CD4-positive, alpha-beta T cell treated with Interleukin-15 for 4 hours (primary cell): ENCODE measurements at regions not wholly inside any gene's neighbourhood (a gene's known extent, or its start where the extent isn't known, plus 50 kb on each side); places are given as distances from the start of the nearest gene placed in this dataset.

ENCODE experiments used
- DNase-seq: peaks from one replicate; pipeline ENCODE4 v3.0.0-alpha.2; 2020; ENCODE audit warnings: low spot score

- no peak for DNase-seq
These were observed 1260.9 kb upstream of the C9orf72 start for GRCh38 chr9:28834156-28834555.

- DNase-seq, result no peak
These were observed 1266.6 kb upstream of the C9orf72 start for GRCh38 chr9:28839778-28840430.

DNA sequence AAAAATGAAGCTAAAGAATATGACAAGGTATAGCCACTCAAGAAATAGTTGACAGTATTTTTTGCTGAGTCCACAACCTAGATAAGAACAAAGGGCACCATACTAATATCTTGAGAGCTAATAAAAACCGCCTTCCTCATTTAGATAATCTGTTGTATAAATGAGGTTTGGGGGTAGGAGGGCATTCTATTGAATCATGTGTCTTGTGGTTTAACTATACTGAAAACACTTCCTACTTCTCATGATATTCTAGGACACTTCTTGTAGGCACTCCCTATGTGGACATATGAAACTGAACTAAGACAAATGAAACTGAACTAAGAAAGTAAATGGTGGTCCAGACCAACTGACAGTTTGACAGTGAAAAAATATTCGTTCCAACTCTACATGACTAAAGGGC, 1268.5 kb upstream of the C9orf72 start:
- DNase-seq, result no peak

DNA sequence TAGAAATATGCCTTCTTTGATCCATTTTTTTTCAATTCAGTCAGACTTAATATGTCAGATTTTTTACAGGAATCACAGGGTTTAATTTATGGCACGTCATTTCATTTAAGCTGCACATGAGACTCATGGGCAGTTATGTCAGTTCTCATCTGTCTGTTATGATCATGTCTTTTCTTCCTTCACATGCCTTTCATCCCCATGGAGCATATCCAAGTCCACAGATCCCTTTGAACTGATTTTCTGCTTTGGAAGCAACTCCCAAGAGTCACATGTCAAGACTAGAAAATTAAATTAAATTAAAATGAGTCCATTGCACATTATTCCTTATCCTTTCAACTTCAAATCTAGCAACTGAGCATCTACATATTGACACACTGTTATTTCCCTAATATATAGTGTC, 1274.0 kb upstream of the C9orf72 start:
- no peak for DNase-seq

GRCh38 chr9:28848671-28849070, 1275.4 kb upstream of the C9orf72 start:
- no peak for DNase-seq

GRCh38 chr9:28853477-28853876, 1280.2 kb upstream of the C9orf72 start:
- no peak for DNase-seq

DNA sequence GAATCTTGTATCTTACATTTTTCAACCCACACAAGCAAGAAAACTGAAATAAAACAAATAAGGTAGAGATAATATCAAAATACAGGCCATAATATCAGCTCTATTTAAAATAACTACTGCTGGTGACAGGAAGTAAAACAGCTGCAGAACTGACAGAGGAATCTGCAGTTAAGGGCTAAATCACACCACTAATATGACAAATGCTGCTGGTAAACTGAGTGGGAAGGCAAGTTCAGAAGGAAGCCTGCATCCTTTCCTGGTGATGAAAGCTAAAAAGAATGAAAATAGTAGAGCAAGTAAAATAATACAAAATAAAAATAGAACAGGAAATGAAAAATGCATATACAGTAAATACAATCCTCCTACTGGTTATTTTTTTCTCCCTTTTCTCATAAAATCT, 1293.7 kb upstream of the C9orf72 start:
- no peak for DNase-seq

- no peak for DNase-seq
These were observed 1295.1 kb upstream of the C9orf72 start for GRCh38 chr9:28868228-28868990.

DNA sequence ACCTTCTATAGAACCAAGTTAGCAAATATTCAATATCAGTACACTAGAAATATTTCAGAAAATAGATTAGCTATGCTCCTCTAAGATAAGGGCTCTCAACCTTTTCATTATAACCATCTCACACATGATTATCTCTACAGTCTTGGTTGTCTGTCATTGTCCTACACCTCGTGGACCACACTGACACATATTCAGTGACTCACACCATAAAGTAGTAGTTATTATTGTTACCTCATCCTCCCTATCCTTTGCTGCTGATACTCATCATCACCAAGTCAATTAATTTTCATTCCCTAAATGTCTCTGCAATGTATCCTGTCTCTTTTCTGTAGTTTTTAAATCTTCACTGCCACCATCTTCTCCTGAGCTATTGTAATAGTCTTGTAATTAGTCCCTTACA, 1309.2 kb upstream of the C9orf72 start:
- no peak for DNase-seq

GRCh38 chr9:28883234-28883633, 1310.0 kb upstream of the C9orf72 start:
- no peak for DNase-seq

- DNase-seq, result no peak
These were observed 1314.1 kb upstream of the C9orf72 start for GRCh38 chr9:28887188-28887884.

DNA sequence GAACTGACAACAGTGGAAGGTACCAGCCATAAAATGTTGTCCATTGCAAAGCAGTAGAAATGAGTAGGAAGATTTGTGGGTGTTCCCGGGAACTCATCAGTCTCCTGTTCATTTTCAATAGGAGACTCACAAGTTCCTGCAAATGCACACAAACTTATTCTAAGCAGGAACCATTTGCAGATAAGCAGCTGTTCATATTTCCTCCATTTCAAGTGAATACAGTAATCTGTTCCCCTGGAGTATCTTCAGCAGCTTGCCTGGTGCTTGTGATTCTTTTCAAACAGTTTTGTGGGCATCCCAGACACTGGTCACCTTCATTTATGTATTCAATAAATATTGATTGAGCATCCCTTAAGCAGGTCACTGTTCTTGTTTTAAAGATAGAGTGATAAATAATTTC, 1315.5 kb upstream of the C9orf72 start:
- no peak for DNase-seq

DNA sequence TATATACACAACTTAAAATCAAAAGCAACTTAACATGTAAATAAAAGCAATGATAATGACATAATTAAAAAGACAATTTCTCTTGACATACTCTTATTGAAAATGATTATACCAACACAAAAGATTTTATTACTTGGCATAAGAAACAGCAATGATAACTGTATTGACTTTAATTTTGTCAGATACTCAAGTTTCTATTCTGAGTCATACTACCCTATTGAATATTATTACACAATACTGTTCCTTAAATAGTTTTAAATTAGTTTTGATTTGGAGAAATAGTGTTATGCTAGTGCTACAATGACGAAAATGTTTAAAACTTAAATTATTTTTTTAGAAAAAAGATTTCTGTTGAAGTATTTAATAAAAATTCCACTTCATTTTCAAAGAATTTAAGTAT, 1319.3 kb upstream of the C9orf72 start:
- no peak for DNase-seq

- DNase-seq, result no peak
These were observed 1326.0 kb upstream of the C9orf72 start for GRCh38 chr9:28899267-28899666.

DNA sequence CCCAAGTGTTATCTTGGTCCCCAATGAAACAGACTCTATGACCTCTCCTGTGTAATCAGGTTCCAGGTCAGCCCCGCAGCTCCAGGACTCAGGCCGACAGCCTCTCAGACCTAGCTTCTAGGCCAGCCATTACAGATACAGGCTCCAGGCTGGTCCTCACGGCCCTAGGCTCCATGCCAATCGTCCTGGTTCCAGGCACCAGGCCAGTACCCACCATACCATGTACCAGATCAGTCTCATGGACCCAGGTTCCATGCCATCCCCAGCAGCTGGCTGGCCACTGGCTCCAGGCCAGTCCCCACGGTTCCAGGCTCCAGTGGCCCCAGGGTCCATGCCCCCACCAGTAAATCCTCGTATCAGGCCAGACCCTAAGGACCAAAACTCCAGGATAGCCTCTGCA, 1326.6 kb upstream of the C9orf72 start:
- DNase-seq, result no peak

DNA sequence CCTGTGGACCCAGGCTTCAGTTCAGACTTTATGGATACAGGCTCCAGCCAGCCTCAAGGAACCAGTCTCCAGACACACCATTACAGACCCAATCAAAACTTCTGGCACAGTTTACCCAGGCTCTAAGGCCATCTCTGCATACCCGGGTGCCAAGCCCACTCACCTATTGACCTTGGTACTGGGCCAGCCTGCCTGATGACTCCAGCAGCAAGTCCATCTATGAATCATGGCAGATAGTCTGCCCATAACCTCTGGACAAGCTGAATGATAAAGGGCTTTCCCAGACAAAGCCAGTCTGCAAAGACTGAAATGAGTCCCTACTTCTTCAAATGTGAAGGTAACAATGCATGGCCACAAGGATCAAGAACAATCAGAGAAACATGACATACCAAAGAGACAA, 1327.1 kb upstream of the C9orf72 start:
- DNase-seq, result no peak

GRCh38 chr9:28909526-28909925, 1336.2 kb upstream of the C9orf72 start:
- DNase-seq, result no peak

DNA sequence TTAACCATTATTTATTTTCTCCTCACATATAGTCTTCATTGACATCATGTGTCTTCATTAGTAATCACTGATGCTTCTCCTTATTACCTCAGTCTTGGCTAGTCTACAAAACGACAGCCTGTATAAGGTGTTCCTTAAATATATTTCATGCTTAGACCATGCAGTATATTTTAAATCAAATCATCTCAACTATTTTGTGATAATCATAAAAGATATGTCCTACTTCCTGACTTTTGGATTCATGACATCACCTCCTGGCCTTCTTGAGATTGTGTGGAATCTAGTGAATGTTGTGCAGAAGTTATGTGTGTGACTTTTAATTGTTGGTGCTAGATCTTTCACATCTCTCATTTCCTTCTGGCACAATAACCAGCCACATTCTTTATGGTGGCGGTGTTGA, 1339.3 kb upstream of the C9orf72 start:
- no peak for DNase-seq

GRCh38 chr9:28915202-28915930, 1342.1 kb upstream of the C9orf72 start:
- DNase-seq, result no peak

- no peak for DNase-seq
These were observed 1343.1 kb upstream of the C9orf72 start for GRCh38 chr9:28916348-28916747.

- DNase-seq, result no peak
These were observed 1348.7 kb upstream of the C9orf72 start for GRCh38 chr9:28921857-28922500.

DNA sequence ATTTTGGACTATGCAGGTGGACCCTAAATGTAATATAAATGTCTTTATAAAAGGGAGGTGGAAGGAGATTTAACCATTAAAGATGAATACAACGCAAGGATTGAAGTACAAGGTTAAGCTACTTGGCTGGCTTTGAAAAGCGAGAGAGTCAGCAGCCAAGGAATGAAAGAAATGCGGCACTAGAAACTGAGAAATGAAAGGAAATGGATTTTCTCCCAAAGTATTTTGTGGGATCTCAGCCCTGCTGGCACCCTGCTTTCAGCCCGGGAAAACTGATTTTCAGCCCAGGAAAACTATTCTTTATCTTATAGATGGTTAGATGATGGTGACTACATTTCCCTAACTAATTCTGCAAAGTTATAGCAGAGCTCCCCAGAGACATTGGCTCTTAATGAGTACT, 1349.6 kb upstream of the C9orf72 start:
- DNase-seq, result no peak
